Spleen (tissue), 7 donors: ENCODE measurements at regions not wholly inside any gene's neighbourhood (a gene's known extent, or its start where the extent isn't known, plus 50 kb on each side); places are given as distances from the start of the nearest gene placed in this dataset.

Experiments used
- CTCF ChIP-seq, 11 experiments: fragments of 200-600 bp in 7 of 11; fragments of 450-650 bp in 4 of 11; sonication (generic) in 4 of 11; IDR thresholded peaks in 8 of 11; conservative IDR thresholded peaks in 3 of 11; 1 replicate in 7 of 11; 2 replicates in 4 of 11; pipeline versions ENCODE4 v1.4.0 to v1.8.0; 2016 to 2021; ENCODE audit warnings: antibody characterized with exemption in 11 of 11, inconsistent platforms in 4 of 11, mild to moderate bottlenecking in 1 of 11
- POLR2A ChIP-seq, 3 donors: fragments of 450-650 bp; IDR thresholded peaks; one replicate each; pipeline ENCODE4 v1.5.1; 2017; ENCODE audit warnings: antibody characterized with exemption in 3 of 3, mild to moderate bottlenecking in 1 of 3
- donor health status: DM: no; HTN: no; CAD: no; lungs with moderate emphysema.
- donor health status: DM: no; HTN: no; CAD: no.
- donor health status: DM: no; HTN: no; CAD: no.

GRCh38 chr15:95760508-95760907, 570.0 kb upstream of the NR2F2 start:
- no peak for TF ChIP-seq CTCF (IDR thresholded peaks at IDR 0.05 in 8 of 11, conservative IDR thresholded peaks at IDR 0.05 in 3 of 11)
- TF ChIP-seq POLR2A (IDR thresholded peaks at IDR 0.05), result no peak
